IMR-90 (cell line): ENCODE measurements at regions not wholly inside any gene's neighbourhood (a gene's known extent, or its start where the extent isn't known, plus 50 kb on each side); places are given as distances from the start of the nearest gene placed in this dataset.

ENCODE experiments used
- ATAC-seq: fragments of 200-7000 bp; cut with Tn5 transposase; 2 replicates; pipeline ENCODE4 v1.9.1; 2020; ENCODE audit warnings: low read depth, mild to moderate bottlenecking, moderate library complexity
- BruUV-seq: library from RNA; stranded (reverse); fragments of 400-500 nt; replicated peaks from 2 replicates; lab custom pipeline; 2021; lab: Mats Ljungman, UMichigan
- CTCF ChIA-PET: fragments of 300-600 bp; formaldehyde crosslinking; extraction: SDS; loops from one replicate; lab custom pipeline; 2021; ENCODE audit warnings: antibody characterized with exemption; lab: Yijun Ruan, JAX
- POLR2A ChIA-PET: fragments of 300-600 bp; sonication (Branson Sonifier 250); formaldehyde crosslinking; loops from one replicate; lab custom pipeline; 2022; ENCODE audit warnings: antibody characterized with exemption; ENCODE audit not compliant: unreplicated experiment; lab: Charles Lee
- DNase-seq: peaks from one replicate; pipeline ENCODE4 v3.0.0; 2013
- H2AFZ ChIP-seq: replicated peaks from 2 replicates; pipeline ENCODE3; 2013; ENCODE audit warnings: low read length, mild to moderate bottlenecking; ENCODE audit not compliant: poor library complexity
- H2AK5ac ChIP-seq: 2 replicates; pipeline ENCODE4 v1.6.1; 2013; ENCODE audit warnings: low read depth, low read length, inconsistent platforms
- H2AK9ac ChIP-seq: replicated peaks from 2 replicates; pipeline ENCODE3; 2013; ENCODE audit warnings: mild to moderate bottlenecking, low read depth, low read length, moderate library complexity; ENCODE audit not compliant: poor library complexity
- H2BK120ac ChIP-seq: 2 replicates; pipeline ENCODE4 v1.6.1; 2013; ENCODE audit warnings: low read depth, low read length, inconsistent platforms
- H2BK15ac ChIP-seq: 3 replicates; pipeline ENCODE4 v1.6.1; 2013; ENCODE audit warnings: low read depth, low read length, inconsistent platforms
- H2BK20ac ChIP-seq: 2 replicates; pipeline ENCODE4 v1.6.1; 2013; ENCODE audit warnings: low read depth, mild to moderate bottlenecking, inconsistent platforms, low read length, moderate library complexity
- H2BK5ac ChIP-seq: 2 replicates; pipeline ENCODE4 v1.6.1; 2013; ENCODE audit warnings: mild to moderate bottlenecking, low read depth, low read length, inconsistent platforms; ENCODE audit not compliant: poor library complexity, severe bottlenecking
- H3K14ac ChIP-seq: replicated peaks from 2 replicates; pipeline ENCODE4 v1.6.1; 2013; ENCODE audit warnings: low read depth, low read length, inconsistent platforms
- H3K18ac ChIP-seq: 2 replicates; pipeline ENCODE4 v1.6.1; 2013; ENCODE audit warnings: low read depth, low read length, control low read depth
- H3K23ac ChIP-seq: 2 replicates; pipeline ENCODE4 v1.6.1; 2013; ENCODE audit warnings: low read depth, low read length, inconsistent platforms
- H3K27ac ChIP-seq: 2 replicates; pipeline ENCODE4 v1.5.1; 2013; ENCODE audit warnings: mild to moderate bottlenecking, control low read depth, low read length; ENCODE audit not compliant: insufficient read depth
- H3K27me3 ChIP-seq: 2 replicates; pipeline ENCODE4 v1.6.1; 2013; ENCODE audit warnings: low read length; ENCODE audit not compliant: control insufficient read depth, insufficient read depth
- H3K36me3 ChIP-seq: 2 replicates; pipeline ENCODE4 v1.6.1; 2013; ENCODE audit warnings: low read length, mixed read lengths; ENCODE audit not compliant: control insufficient read depth, insufficient read depth
- H3K4ac ChIP-seq: 2 replicates; pipeline ENCODE4 v1.6.1; 2013; ENCODE audit warnings: low read depth, low read length, inconsistent platforms
- H3K4me1 ChIP-seq: 2 replicates; pipeline ENCODE4 v1.6.1; 2013; ENCODE audit warnings: low read length, mixed read lengths; ENCODE audit not compliant: control insufficient read depth, insufficient read depth
- H3K4me2 ChIP-seq: 2 replicates; pipeline ENCODE4 v1.6.1; 2013; ENCODE audit warnings: low read depth, mild to moderate bottlenecking, control low read depth, low read length, moderate library complexity
- H3K4me3 ChIP-seq: 2 replicates; pipeline ENCODE4 v1.5.1; 2013; ENCODE audit warnings: low read depth, mild to moderate bottlenecking, control low read depth, low read length, moderate library complexity; ENCODE audit not compliant: insufficient read depth
- H3K56ac ChIP-seq: 2 replicates; pipeline ENCODE4 v1.6.1; 2013; ENCODE audit warnings: low read length, inconsistent platforms; ENCODE audit not compliant: insufficient read depth; ENCODE audit errors: extremely low read depth
- H3K79me1 ChIP-seq, 2 experiments: 2 replicates each; pipeline ENCODE4 v1.6.1; 2013; ENCODE audit warnings: low read length in 2 of 2, inconsistent platforms in 1 of 2, low read depth in 1 of 2
- H3K9ac ChIP-seq: 2 replicates; pipeline ENCODE4 v1.6.1; 2013; ENCODE audit warnings: low read depth, low read length, control low read depth
- H3K9me1 ChIP-seq: 2 replicates; pipeline ENCODE4 v1.6.1; 2013; ENCODE audit warnings: low read length, inconsistent platforms; ENCODE audit not compliant: insufficient read depth
- H3K9me3 ChIP-seq: 2 replicates; pipeline ENCODE4 v1.6.1; 2013; ENCODE audit warnings: low read length; ENCODE audit not compliant: control insufficient read depth, insufficient read depth
- H4K20me1 ChIP-seq: 2 replicates; pipeline ENCODE4 v1.6.1; 2013; ENCODE audit warnings: low read length, inconsistent platforms; ENCODE audit not compliant: insufficient read depth
- H4K5ac ChIP-seq: 2 replicates; pipeline ENCODE4 v1.6.1; 2013; ENCODE audit warnings: mild to moderate bottlenecking, low read depth, low read length, control low read depth
- H4K8ac ChIP-seq, 2 experiments: 2 replicates each; pipeline ENCODE4 v1.6.1; 2013; ENCODE audit warnings: low read depth in 2 of 2, low read length in 2 of 2, control low read depth in 1 of 2, inconsistent platforms in 1 of 2
- H4K91ac ChIP-seq: 2 replicates; pipeline ENCODE4 v1.6.1; 2013; ENCODE audit warnings: low read depth, low read length, inconsistent platforms; ENCODE audit not compliant: insufficient read depth
- MAZ ChIP-seq: IDR thresholded peaks from 2 replicates; pipeline ENCODE4 v1.6.1; 2012; ENCODE audit warnings: low read depth, mild to moderate bottlenecking, low read length, improper control_type of control experiment, moderate library complexity, borderline replicate concordance
- MXI1 ChIP-seq: IDR thresholded peaks from 2 replicates; pipeline ENCODE4 v1.6.1; 2012; ENCODE audit warnings: low read depth, mild to moderate bottlenecking, low read length, moderate library complexity, borderline replicate concordance
- RCOR1 ChIP-seq: IDR thresholded peaks from 2 replicates; pipeline ENCODE4 v1.6.1; 2012; ENCODE audit warnings: mild to moderate bottlenecking, low read length, improper control_type of control experiment; ENCODE audit not compliant: insufficient replicate concordance
- SMC3 ChIP-seq: fragments of 150-350 bp; IDR thresholded peaks from 2 replicates; pipeline ENCODE4 v1.6.1; 2016; ENCODE audit warnings: low read depth, mild to moderate bottlenecking, antibody characterized with exemption, low read length, moderate library complexity
- WGBS, 2 experiments: methylation state at CpG; one replicate each; pipeline versions ENCODE4 v1.1.5 to v1.1.7; 2013; ENCODE audit warnings: missing lambda C conversion rate in 2 of 2; ENCODE audit not compliant: insufficient read length in 1 of 2; ENCODE audit errors: extremely low coverage in 2 of 2; 5-methylcytosine and 5-hydroxymethylcytosine counted together
- dilution Hi-C: fragments of 300-500 bp; cut with HindIII; formaldehyde crosslinking; loops from one replicate; pipeline ENCODE4 v1.14.3; 2018; ENCODE audit warnings: low sequenced_read_pairs; ENCODE audit not compliant: unreplicated experiment
- in situ Hi-C: fragments of 300-500 bp; cut with MboI; formaldehyde crosslinking; loops from 3 replicates; pipeline ENCODE4 v1.14.3; 2019; ENCODE audit warnings: low sequenced_read_pairs, inconsistent platforms, mixed read lengths
- intact Hi-C: fragments of 100-400 bp; cut with micrococcal nuclease; formaldehyde crosslinking; loops from 2 replicates; pipeline ENCODE4 v1.10.0; 2022

- no peaks in the 10 kb centered on the region for H3K9me1 ChIP-seq
- H2AK9ac ChIP-seq: no peak overlapping the region
- in situ Hi-C loops (no loop called here), dilution Hi-C loops (no loop called here), intact Hi-C loops (no loop called here)
- no peak overlapping the region for H3K18ac ChIP-seq
- H3K36me3 ChIP-seq: no peaks in the 10 kb centered on the region
- H4K91ac ChIP-seq: no peak overlapping the region
- no peak overlapping the region for H2BK20ac ChIP-seq
- ChIA-PET POLR2A (no interaction called here), CTCF (no interaction called here)
- H4K8ac ChIP-seq: no peak overlapping the region
- no peak overlapping the region for H3K4me2 ChIP-seq
- no peak overlapping the region for H3K56ac ChIP-seq
- no peak overlapping the region for H3K14ac ChIP-seq
- ATAC-seq (no peak), DNase-seq (no peak)
- H4K20me1 ChIP-seq: no peaks in the 10 kb centered on the region
- H3K4me3 ChIP-seq: no peak overlapping the region
- no peak overlapping the region for H3K9ac ChIP-seq
- no peak for TF ChIP-seq SMC3
- no peak for TF ChIP-seq MXI1
- TF ChIP-seq MAZ: no peak
- no peak for TF ChIP-seq RCOR1
- no peaks in the 10 kb centered on the region for H3K79me1 ChIP-seq
- H2AK5ac ChIP-seq: no peak overlapping the region
- no peak overlapping the region for H3K4ac ChIP-seq
- no TSS peak for BruUV-seq
- H3K4me1 ChIP-seq: no peaks in the 10 kb centered on the region
- no peak overlapping the region for H2BK15ac ChIP-seq
- H2BK5ac ChIP-seq: no peak overlapping the region
- no peaks in the 10 kb centered on the region for H3K27me3 ChIP-seq
- H2BK120ac ChIP-seq: no peak overlapping the region
- no peak overlapping the region for H4K5ac ChIP-seq
- H2AFZ ChIP-seq: no peak overlapping the region
- no peak overlapping the region for H3K27ac ChIP-seq
- 80% methylated on average over 10 of the region's 22 CpGs; no CpG with 5 or more reads in 1 of the 2 experiments for WGBS, 2 experiments
- peaks cover 81% of the 10 kb centered on the region for H3K9me3 ChIP-seq
- H3K23ac ChIP-seq: no peak overlapping the region
Observed at GRCh38 chr13:112250788-112251445, 125.2 kb upstream of the SPACA7 start.
